IMR-90 (cell line): ENCODE measurements at regions not wholly inside any gene's neighbourhood (a gene's known extent, or its start where the extent isn't known, plus 50 kb on each side); places are given as distances from the start of the nearest gene placed in this dataset.

ENCODE experiments used
- ATAC-seq: fragments of 200-7000 bp; cut with Tn5 transposase; 2 replicates; pipeline ENCODE4 v1.9.1; 2020; ENCODE audit warnings: low read depth, mild to moderate bottlenecking, moderate library complexity
- BruUV-seq: library from RNA; stranded (reverse); fragments of 400-500 nt; replicated peaks from 2 replicates; lab custom pipeline; 2021; lab: Mats Ljungman, UMichigan
- CTCF ChIA-PET: fragments of 300-600 bp; formaldehyde crosslinking; extraction: SDS; loops from one replicate; lab custom pipeline; 2021; ENCODE audit warnings: antibody characterized with exemption; lab: Yijun Ruan, JAX
- POLR2A ChIA-PET: fragments of 300-600 bp; sonication (Branson Sonifier 250); formaldehyde crosslinking; loops from one replicate; lab custom pipeline; 2022; ENCODE audit warnings: antibody characterized with exemption; ENCODE audit not compliant: unreplicated experiment; lab: Charles Lee
- DNase-seq: peaks from one replicate; pipeline ENCODE4 v3.0.0; 2013
- H2AFZ ChIP-seq: replicated peaks from 2 replicates; pipeline ENCODE3; 2013; ENCODE audit warnings: low read length, mild to moderate bottlenecking; ENCODE audit not compliant: poor library complexity
- H2AK5ac ChIP-seq: 2 replicates; pipeline ENCODE4 v1.6.1; 2013; ENCODE audit warnings: low read depth, low read length, inconsistent platforms
- H2AK9ac ChIP-seq: replicated peaks from 2 replicates; pipeline ENCODE3; 2013; ENCODE audit warnings: mild to moderate bottlenecking, low read depth, low read length, moderate library complexity; ENCODE audit not compliant: poor library complexity
- H2BK120ac ChIP-seq: 2 replicates; pipeline ENCODE4 v1.6.1; 2013; ENCODE audit warnings: low read depth, low read length, inconsistent platforms
- H2BK15ac ChIP-seq: 3 replicates; pipeline ENCODE4 v1.6.1; 2013; ENCODE audit warnings: low read depth, low read length, inconsistent platforms
- H2BK20ac ChIP-seq: 2 replicates; pipeline ENCODE4 v1.6.1; 2013; ENCODE audit warnings: low read depth, mild to moderate bottlenecking, inconsistent platforms, low read length, moderate library complexity
- H2BK5ac ChIP-seq: 2 replicates; pipeline ENCODE4 v1.6.1; 2013; ENCODE audit warnings: mild to moderate bottlenecking, low read depth, low read length, inconsistent platforms; ENCODE audit not compliant: poor library complexity, severe bottlenecking
- H3K14ac ChIP-seq: replicated peaks from 2 replicates; pipeline ENCODE4 v1.6.1; 2013; ENCODE audit warnings: low read depth, low read length, inconsistent platforms
- H3K18ac ChIP-seq: 2 replicates; pipeline ENCODE4 v1.6.1; 2013; ENCODE audit warnings: low read depth, low read length, control low read depth
- H3K23ac ChIP-seq: 2 replicates; pipeline ENCODE4 v1.6.1; 2013; ENCODE audit warnings: low read depth, low read length, inconsistent platforms
- H3K27ac ChIP-seq: 2 replicates; pipeline ENCODE4 v1.5.1; 2013; ENCODE audit warnings: mild to moderate bottlenecking, control low read depth, low read length; ENCODE audit not compliant: insufficient read depth
- H3K27me3 ChIP-seq: 2 replicates; pipeline ENCODE4 v1.6.1; 2013; ENCODE audit warnings: low read length; ENCODE audit not compliant: control insufficient read depth, insufficient read depth
- H3K36me3 ChIP-seq: 2 replicates; pipeline ENCODE4 v1.6.1; 2013; ENCODE audit warnings: low read length, mixed read lengths; ENCODE audit not compliant: control insufficient read depth, insufficient read depth
- H3K4ac ChIP-seq: 2 replicates; pipeline ENCODE4 v1.6.1; 2013; ENCODE audit warnings: low read depth, low read length, inconsistent platforms
- H3K4me1 ChIP-seq: 2 replicates; pipeline ENCODE4 v1.6.1; 2013; ENCODE audit warnings: low read length, mixed read lengths; ENCODE audit not compliant: control insufficient read depth, insufficient read depth
- H3K4me2 ChIP-seq: 2 replicates; pipeline ENCODE4 v1.6.1; 2013; ENCODE audit warnings: low read depth, mild to moderate bottlenecking, control low read depth, low read length, moderate library complexity
- H3K4me3 ChIP-seq: 2 replicates; pipeline ENCODE4 v1.5.1; 2013; ENCODE audit warnings: low read depth, mild to moderate bottlenecking, control low read depth, low read length, moderate library complexity; ENCODE audit not compliant: insufficient read depth
- H3K56ac ChIP-seq: 2 replicates; pipeline ENCODE4 v1.6.1; 2013; ENCODE audit warnings: low read length, inconsistent platforms; ENCODE audit not compliant: insufficient read depth; ENCODE audit errors: extremely low read depth
- H3K79me1 ChIP-seq, 2 experiments: 2 replicates each; pipeline ENCODE4 v1.6.1; 2013; ENCODE audit warnings: low read length in 2 of 2, inconsistent platforms in 1 of 2, low read depth in 1 of 2
- H3K9ac ChIP-seq: 2 replicates; pipeline ENCODE4 v1.6.1; 2013; ENCODE audit warnings: low read depth, low read length, control low read depth
- H3K9me1 ChIP-seq: 2 replicates; pipeline ENCODE4 v1.6.1; 2013; ENCODE audit warnings: low read length, inconsistent platforms; ENCODE audit not compliant: insufficient read depth
- H3K9me3 ChIP-seq: 2 replicates; pipeline ENCODE4 v1.6.1; 2013; ENCODE audit warnings: low read length; ENCODE audit not compliant: control insufficient read depth, insufficient read depth
- H4K20me1 ChIP-seq: 2 replicates; pipeline ENCODE4 v1.6.1; 2013; ENCODE audit warnings: low read length, inconsistent platforms; ENCODE audit not compliant: insufficient read depth
- H4K5ac ChIP-seq: 2 replicates; pipeline ENCODE4 v1.6.1; 2013; ENCODE audit warnings: mild to moderate bottlenecking, low read depth, low read length, control low read depth
- H4K8ac ChIP-seq, 2 experiments: 2 replicates each; pipeline ENCODE4 v1.6.1; 2013; ENCODE audit warnings: low read depth in 2 of 2, low read length in 2 of 2, control low read depth in 1 of 2, inconsistent platforms in 1 of 2
- H4K91ac ChIP-seq: 2 replicates; pipeline ENCODE4 v1.6.1; 2013; ENCODE audit warnings: low read depth, low read length, inconsistent platforms; ENCODE audit not compliant: insufficient read depth
- BHLHE40 ChIP-seq: fragments of 150-350 bp; IDR thresholded peaks from 2 replicates; pipeline ENCODE4 v1.6.1; 2016; ENCODE audit warnings: mild to moderate bottlenecking, low read depth, low read length
- CEBPB ChIP-seq: IDR thresholded peaks from 2 replicates; pipeline ENCODE4 v1.6.1; 2012; ENCODE audit warnings: low read depth, low read length, improper control_type of control experiment
- CHD1 ChIP-seq: IDR thresholded peaks from 2 replicates; pipeline ENCODE4 v1.6.1; 2012; ENCODE audit warnings: low read depth, low read length, improper control_type of control experiment
- ELK1 ChIP-seq: fragments of 150-350 bp; IDR thresholded peaks from 2 replicates; pipeline ENCODE4 v1.6.1; 2016; ENCODE audit warnings: low read depth, mild to moderate bottlenecking, low read length, moderate library complexity, borderline replicate concordance
- MAFK ChIP-seq: IDR thresholded peaks from 2 replicates; pipeline ENCODE4 v1.6.1; 2012; ENCODE audit warnings: low read depth, low read length, improper control_type of control experiment
- MAZ ChIP-seq: IDR thresholded peaks from 2 replicates; pipeline ENCODE4 v1.6.1; 2012; ENCODE audit warnings: low read depth, mild to moderate bottlenecking, low read length, improper control_type of control experiment, moderate library complexity, borderline replicate concordance
- NFE2L2 ChIP-seq: fragments of 150-350 bp; IDR thresholded peaks from 2 replicates; pipeline ENCODE4 v1.6.1; 2016; ENCODE audit warnings: low read depth, mild to moderate bottlenecking, low read length
- POLR2A ChIP-seq: IDR thresholded peaks from 2 replicates; pipeline ENCODE4 v1.6.1; 2012; ENCODE audit warnings: mild to moderate bottlenecking, low read depth, low read length
- RAD21 ChIP-seq: IDR thresholded peaks from 2 replicates; pipeline ENCODE4 v1.6.1; 2012; ENCODE audit warnings: low read length, improper control_type of control experiment
- RCOR1 ChIP-seq: IDR thresholded peaks from 2 replicates; pipeline ENCODE4 v1.6.1; 2012; ENCODE audit warnings: mild to moderate bottlenecking, low read length, improper control_type of control experiment; ENCODE audit not compliant: insufficient replicate concordance
- USF2 ChIP-seq: fragments of 150-350 bp; IDR thresholded peaks from 2 replicates; pipeline ENCODE4 v1.6.1; 2017; ENCODE audit warnings: mild to moderate bottlenecking, antibody characterized with exemption, low read length, low read depth
- WGBS, 2 experiments: methylation state at CpG; one replicate each; pipeline versions ENCODE4 v1.1.5 to v1.1.7; 2013; ENCODE audit warnings: missing lambda C conversion rate in 2 of 2; ENCODE audit not compliant: insufficient read length in 1 of 2; ENCODE audit errors: extremely low coverage in 2 of 2; 5-methylcytosine and 5-hydroxymethylcytosine counted together
- dilution Hi-C: fragments of 300-500 bp; cut with HindIII; formaldehyde crosslinking; loops from one replicate; pipeline ENCODE4 v1.14.3; 2018; ENCODE audit warnings: low sequenced_read_pairs; ENCODE audit not compliant: unreplicated experiment
- in situ Hi-C: fragments of 300-500 bp; cut with MboI; formaldehyde crosslinking; loops from 3 replicates; pipeline ENCODE4 v1.14.3; 2019; ENCODE audit warnings: low sequenced_read_pairs, inconsistent platforms, mixed read lengths
- intact Hi-C: fragments of 100-400 bp; cut with micrococcal nuclease; formaldehyde crosslinking; loops from 2 replicates; pipeline ENCODE4 v1.10.0; 2022

GRCh38 chr10:83983578-83984255 is 155.6 kb upstream of the GHITM start:
- H4K20me1 ChIP-seq: no peaks in the 10 kb centered on the region
- CTCF ChIA-PET: no interaction called here

More at GRCh38 chr10:83983578-83984255, 155.6 kb upstream of the GHITM start:
- no peak overlapping the region for H3K56ac ChIP-seq
- no peak overlapping the region for H4K5ac ChIP-seq
- intact Hi-C loops: no loop called here
- H4K91ac ChIP-seq: no peak overlapping the region
- H2AK9ac ChIP-seq: no peak overlapping the region
- peaks cover 3% of the 10 kb centered on the region; the same call in 1 of the 2 replicates for H3K9me3 ChIP-seq
- no peak overlapping the region for H2BK120ac ChIP-seq
- BruUV-seq: no TSS peak
- no peak overlapping the region for H3K27ac ChIP-seq
- no peak overlapping the region for H2AFZ ChIP-seq
- H3K4me2 ChIP-seq: no peak overlapping the region
- H4K8ac ChIP-seq: no peak overlapping the region
- no peak overlapping the region for H2BK5ac ChIP-seq
- H2BK15ac ChIP-seq: no peak overlapping the region
- no peak for TF ChIP-seq POLR2A
- no peak for TF ChIP-seq NFE2L2
- TF ChIP-seq CHD1: no peak
- no peak for TF ChIP-seq MAFK
- no peak for TF ChIP-seq USF2
- TF ChIP-seq ELK1: no peak
- TF ChIP-seq MAZ: no peak
- no peak for TF ChIP-seq RCOR1
- TF ChIP-seq RAD21: no peak
- no peak for TF ChIP-seq CEBPB
- no peak for TF ChIP-seq BHLHE40
- H3K4me3 ChIP-seq: no peak overlapping the region
- no peaks in the 10 kb centered on the region for H3K27me3 ChIP-seq
- POLR2A ChIA-PET: no interaction called here
- H3K9ac ChIP-seq: no peak overlapping the region
- H3K23ac ChIP-seq: no peak overlapping the region
- H3K79me1 ChIP-seq: no peaks in the 10 kb centered on the region
- DNase-seq (no peak), ATAC-seq (no peak)
- in situ Hi-C loops: no loop called here
- H3K36me3 ChIP-seq: no peaks in the 10 kb centered on the region
- no CpG with 5 or more reads among the region's 4 CpGs for WGBS, 2 experiments
- no peak overlapping the region for H2BK20ac ChIP-seq
- H3K4me1 ChIP-seq: no peaks in the 10 kb centered on the region
- H3K9me1 ChIP-seq: no peaks in the 10 kb centered on the region
- dilution Hi-C loops: no loop called here
- no peak overlapping the region for H3K4ac ChIP-seq
- no peak overlapping the region for H3K18ac ChIP-seq
- H2AK5ac ChIP-seq: no peak overlapping the region
- no peak overlapping the region for H3K14ac ChIP-seq
